ENCODE measurements at regions not wholly inside any gene's neighbourhood (a gene's known extent, or its start where the extent isn't known, plus 50 kb on each side); places are given as distances from the start of the nearest gene placed in this dataset.

DNA sequence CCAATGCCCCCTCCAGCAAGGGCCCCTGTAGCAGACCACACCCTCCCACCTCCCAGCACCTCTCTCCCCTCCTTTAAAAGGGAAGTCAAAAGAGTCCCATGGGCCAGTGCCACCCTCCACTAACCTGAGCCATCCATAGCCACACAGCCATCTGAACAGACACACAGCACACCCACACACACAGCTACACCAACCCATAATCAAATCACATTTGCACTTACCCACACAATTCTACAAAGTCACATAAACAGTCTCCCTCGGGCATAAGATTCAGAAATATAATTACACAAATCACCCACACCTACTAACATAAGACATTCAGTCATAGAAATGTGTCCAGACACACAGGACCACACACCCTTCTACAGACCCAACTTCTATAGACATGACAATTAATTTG, 96.3 kb downstream of the HIF1AN start:
- no peak overlapping the region for H3K9ac ChIP-seq (ENCODE audit: low read length)
- TF ChIP-seq, protein P1, sequence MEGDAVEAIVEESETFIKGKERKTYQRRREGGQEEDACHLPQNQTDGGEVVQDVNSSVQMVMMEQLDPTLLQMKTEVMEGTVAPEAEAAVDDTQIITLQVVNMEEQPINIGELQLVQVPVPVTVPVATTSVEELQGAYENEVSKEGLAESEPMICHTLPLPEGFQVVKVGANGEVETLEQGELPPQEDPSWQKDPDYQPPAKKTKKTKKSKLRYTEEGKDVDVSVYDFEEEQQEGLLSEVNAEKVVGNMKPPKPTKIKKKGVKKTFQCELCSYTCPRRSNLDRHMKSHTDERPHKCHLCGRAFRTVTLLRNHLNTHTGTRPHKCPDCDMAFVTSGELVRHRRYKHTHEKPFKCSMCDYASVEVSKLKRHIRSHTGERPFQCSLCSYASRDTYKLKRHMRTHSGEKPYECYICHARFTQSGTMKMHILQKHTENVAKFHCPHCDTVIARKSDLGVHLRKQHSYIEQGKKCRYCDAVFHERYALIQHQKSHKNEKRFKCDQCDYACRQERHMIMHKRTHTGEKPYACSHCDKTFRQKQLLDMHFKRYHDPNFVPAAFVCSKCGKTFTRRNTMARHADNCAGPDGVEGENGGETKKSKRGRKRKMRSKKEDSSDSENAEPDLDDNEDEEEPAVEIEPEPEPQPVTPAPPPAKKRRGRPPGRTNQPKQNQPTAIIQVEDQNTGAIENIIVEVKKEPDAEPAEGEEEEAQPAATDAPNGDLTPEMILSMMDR (IDR thresholded peaks at IDR 0.05; ENCODE audit: insufficient read depth, low read length, poor library complexity, severe bottlenecking): no peak
- H3K36me3 ChIP-seq (ENCODE audit: low read length): no peaks in the 10 kb centered on the region
- no peak overlapping the region for H3K27ac ChIP-seq (ENCODE audit: low read depth, low read length)
- no peaks in the 10 kb centered on the region for H4K20me1 ChIP-seq (ENCODE audit: low read depth, low read length)
- H2AFZ ChIP-seq (ENCODE audit: low read depth, low read length, severe bottlenecking): no peak overlapping the region
- H3K4me3 ChIP-seq (ENCODE audit: insufficient read depth, low read length, poor library complexity, severe bottlenecking): no peak overlapping the region
- no peaks in the 10 kb centered on the region for H3F3A ChIP-seq (ENCODE audit: insufficient read depth)
- H3K9me2 ChIP-seq (replicated peaks; ENCODE audit: insufficient read depth, low read length): no peaks in the 10 kb centered on the region
- no peaks in the 10 kb centered on the region for H3K27me3 ChIP-seq (ENCODE audit: low read length)
- no peak overlapping the region for H3K4me2 ChIP-seq (ENCODE audit: low read depth, low read length, poor library complexity, severe bottlenecking)
- H3K9me3 ChIP-seq (ENCODE audit: insufficient read depth, low read length): no peaks in the 10 kb centered on the region
- no peaks in the 10 kb centered on the region for H3K79me2 ChIP-seq (ENCODE audit: insufficient read depth, low read length)

DNA sequence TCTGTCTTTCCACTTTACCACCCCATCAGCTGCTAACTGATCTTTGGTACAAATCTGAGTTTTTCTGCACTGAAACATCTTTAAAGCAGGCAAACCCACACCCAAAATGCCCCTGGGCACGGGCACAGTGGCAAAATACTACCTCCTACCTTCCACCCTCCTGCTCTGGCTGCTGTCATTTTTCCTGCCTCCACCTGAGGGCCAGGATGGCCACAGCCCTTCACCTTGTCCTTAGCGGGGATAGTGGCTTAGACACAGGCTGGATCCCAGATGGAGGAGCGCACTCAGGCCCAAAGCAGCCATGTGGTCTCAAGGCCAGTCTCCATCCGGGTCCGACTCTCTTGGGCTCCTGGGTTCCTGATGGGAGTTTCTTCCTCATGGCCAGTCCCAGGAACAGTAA, 98.3 kb downstream of the HIF1AN start:
- no peaks in the 10 kb centered on the region for H3K9me3 ChIP-seq (ENCODE audit: insufficient read depth, low read length)
- H4K20me1 ChIP-seq (ENCODE audit: low read depth, low read length): no peaks in the 10 kb centered on the region
- H3K79me2 ChIP-seq (ENCODE audit: insufficient read depth, low read length): no peaks in the 10 kb centered on the region
- H3F3A ChIP-seq (ENCODE audit: insufficient read depth): no peaks in the 10 kb centered on the region
- no peak overlapping the region for H3K27ac ChIP-seq (ENCODE audit: low read depth, low read length)
- H3K9me2 ChIP-seq (replicated peaks; ENCODE audit: insufficient read depth, low read length): no peaks in the 10 kb centered on the region
- no peak overlapping the region for H3K4me2 ChIP-seq (ENCODE audit: low read depth, low read length, poor library complexity, severe bottlenecking)
- TF ChIP-seq, protein P1 (IDR thresholded peaks at IDR 0.05; ENCODE audit: insufficient read depth, low read length, poor library complexity, severe bottlenecking): no peak
- TF ChIP-seq EZH2phosphoT487 (conservative IDR thresholded peaks at IDR 0.05; ENCODE audit: low read length): no peak
- no peak overlapping the region for H2AFZ ChIP-seq (ENCODE audit: low read depth, low read length, severe bottlenecking)
- no peaks in the 10 kb centered on the region for H3K27me3 ChIP-seq (ENCODE audit: low read length)
- no peak overlapping the region for H3K9ac ChIP-seq (ENCODE audit: low read length)
- no peak overlapping the region for H3K4me3 ChIP-seq (ENCODE audit: insufficient read depth, low read length, poor library complexity, severe bottlenecking)
- no peaks in the 10 kb centered on the region for H3K36me3 ChIP-seq (ENCODE audit: low read length)

DNA sequence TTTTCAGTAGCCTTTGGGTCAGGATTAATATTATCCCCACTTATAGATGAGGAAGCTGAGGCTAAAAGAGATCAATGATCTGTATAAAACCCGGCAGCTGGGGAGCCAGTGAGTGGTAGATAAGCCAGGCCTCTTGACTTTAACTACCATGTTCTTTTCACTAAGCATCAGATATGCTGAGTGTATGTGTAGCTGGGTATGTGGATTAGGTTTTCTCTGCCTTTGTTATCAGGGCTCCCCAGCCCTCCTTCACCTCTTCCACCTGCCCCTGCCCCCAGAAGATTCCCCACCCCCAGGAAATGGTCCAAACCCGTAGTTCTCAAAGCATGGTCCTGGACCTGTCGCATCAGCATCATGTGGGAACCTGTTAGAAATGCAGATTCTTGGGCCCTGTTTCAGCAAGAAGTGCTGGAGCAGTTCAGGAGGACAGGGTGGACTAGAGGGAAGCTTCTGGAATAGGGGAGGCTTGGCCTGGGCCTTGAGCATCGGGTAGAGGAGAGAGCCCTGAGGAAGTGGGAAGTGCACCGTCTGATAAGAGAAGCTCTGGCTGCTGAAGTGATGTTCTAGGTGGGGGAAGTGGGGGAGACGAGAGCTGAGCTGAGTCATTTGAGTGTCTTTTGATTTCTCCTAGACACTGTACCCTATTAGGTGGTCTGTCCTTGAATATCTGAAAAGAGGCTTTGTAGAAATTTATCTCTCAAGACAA, 101.3 kb downstream of the HIF1AN start:
- Histone ChIP-seq H3K79me2 (ENCODE audit: insufficient read depth, low read length) (no peaks in the 10 kb centered on the region), H3K27ac (ENCODE audit: low read depth, low read length) (no peak overlapping the region), H3K4me2 (ENCODE audit: low read depth, low read length, poor library complexity, severe bottlenecking) (no peak overlapping the region), H4K20me1 (ENCODE audit: low read depth, low read length) (no peaks in the 10 kb centered on the region), H3K9me3 (ENCODE audit: insufficient read depth, low read length) (no peaks in the 10 kb centered on the region), H3K36me3 (ENCODE audit: low read length) (no peaks in the 10 kb centered on the region), H3F3A (ENCODE audit: insufficient read depth) (no peaks in the 10 kb centered on the region), H3K27me3 (ENCODE audit: low read length) (no peaks in the 10 kb centered on the region), H2AFZ (ENCODE audit: low read depth, low read length, severe bottlenecking) (no peak overlapping the region), H3K4me3 (ENCODE audit: insufficient read depth, low read length, poor library complexity, severe bottlenecking) (no peak overlapping the region), H3K9ac (ENCODE audit: low read length) (no peak overlapping the region), H3K9me2 (replicated peaks; ENCODE audit: insufficient read depth, low read length) (no peaks in the 10 kb centered on the region)
- TF ChIP-seq EZH2phosphoT487 (conservative IDR thresholded peaks at IDR 0.05; ENCODE audit: low read length): no peak
- TF ChIP-seq, protein P1 (IDR thresholded peaks at IDR 0.05; ENCODE audit: insufficient read depth, low read length, poor library complexity, severe bottlenecking): no peak
